GM18870 (cell line): ENCODE measurements at regions not wholly inside any gene's neighbourhood (a gene's known extent, or its start where the extent isn't known, plus 50 kb on each side); places are given as distances from the start of the nearest gene placed in this dataset.

ENCODE experiments used
- ATAC-seq: cut with Tn5 transposase; IDR thresholded peaks from one replicate; pipeline ENCODE4 v1.9.1; 2021; ENCODE audit warnings: moderate library complexity; ENCODE audit not compliant: unreplicated experiment

DNA sequence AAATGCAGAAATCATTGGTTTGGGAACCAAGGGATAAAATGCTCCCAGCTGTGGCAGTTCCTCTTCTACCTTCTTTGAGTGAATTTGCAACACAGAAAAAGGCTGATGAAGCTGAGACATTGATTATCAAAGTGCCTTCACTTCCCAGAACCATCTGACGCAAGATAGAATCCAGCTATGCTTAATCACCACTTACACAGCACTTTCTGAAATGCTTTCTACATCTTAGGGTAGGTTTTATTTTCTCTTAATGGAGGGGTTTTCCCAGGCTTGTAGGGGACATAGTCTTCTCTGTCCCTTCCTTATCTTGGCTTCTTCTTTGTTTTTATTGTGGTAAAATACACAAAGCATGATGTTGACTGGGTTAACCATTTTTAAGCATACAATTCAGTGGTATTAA, 332.6 kb upstream of the ZNF32 start:
- ATAC-seq, result no peak

DNA sequence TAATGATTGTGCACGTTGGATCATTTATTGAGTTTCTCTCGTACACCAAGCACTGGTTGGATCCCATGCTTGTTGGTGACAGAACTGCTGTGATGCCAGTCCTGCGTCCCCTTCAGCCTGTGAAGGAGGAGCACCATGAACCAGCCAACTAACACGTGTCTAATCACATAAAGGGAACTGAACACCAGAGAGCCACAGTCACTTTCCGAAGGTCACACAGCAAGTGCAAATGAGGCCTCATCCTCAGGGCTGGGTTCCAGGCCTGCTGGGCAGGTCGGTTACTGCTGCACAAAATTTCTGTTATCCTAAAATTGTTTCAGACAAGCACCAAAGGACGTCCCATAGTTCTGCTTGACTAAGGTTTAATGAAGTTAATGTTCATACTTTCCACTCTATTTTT, 332.0 kb upstream of the ZNF32 start:
- ATAC-seq, result no peak

DNA sequence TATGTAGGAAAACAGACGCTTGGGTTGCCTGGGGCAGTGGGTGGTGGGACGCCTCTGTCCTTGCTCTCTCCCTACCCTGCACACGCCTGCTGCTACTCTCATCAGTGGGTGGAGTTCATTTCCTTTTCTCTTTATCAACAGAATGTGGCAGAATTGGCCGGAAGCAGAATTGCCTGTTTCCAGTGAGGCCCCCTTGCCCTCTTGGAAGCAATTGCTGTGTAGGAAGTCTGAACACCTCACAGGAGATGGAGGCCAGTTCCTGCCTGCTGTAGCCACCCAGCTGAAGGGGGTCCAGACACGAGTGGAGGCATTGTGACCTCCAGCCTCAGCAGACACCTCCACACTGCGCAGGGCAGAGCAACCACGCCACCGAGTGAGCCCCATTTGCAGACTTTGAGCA, 331.6 kb upstream of the ZNF32 start:
- no peak for ATAC-seq

DNA sequence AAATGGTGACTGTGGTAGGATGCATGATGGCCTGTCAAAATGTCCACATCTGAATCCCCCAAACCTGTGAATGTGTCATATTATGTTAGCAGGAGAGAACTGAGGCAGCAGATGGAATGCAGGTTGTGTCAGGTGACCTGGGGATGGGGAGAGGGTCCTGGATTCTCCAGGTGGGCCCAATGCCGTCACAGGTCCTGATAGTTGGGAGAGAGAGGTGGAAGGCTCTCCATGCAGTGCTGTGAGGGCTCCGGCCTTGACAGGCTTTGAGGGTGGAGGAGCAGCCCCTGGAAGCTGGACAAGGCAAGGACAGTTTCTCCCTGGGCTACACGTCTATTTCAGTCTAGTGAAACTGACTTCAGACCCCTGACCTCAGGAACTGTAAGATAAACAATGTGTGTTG, 330.9 kb upstream of the ZNF32 start:
- no peak for ATAC-seq

DNA sequence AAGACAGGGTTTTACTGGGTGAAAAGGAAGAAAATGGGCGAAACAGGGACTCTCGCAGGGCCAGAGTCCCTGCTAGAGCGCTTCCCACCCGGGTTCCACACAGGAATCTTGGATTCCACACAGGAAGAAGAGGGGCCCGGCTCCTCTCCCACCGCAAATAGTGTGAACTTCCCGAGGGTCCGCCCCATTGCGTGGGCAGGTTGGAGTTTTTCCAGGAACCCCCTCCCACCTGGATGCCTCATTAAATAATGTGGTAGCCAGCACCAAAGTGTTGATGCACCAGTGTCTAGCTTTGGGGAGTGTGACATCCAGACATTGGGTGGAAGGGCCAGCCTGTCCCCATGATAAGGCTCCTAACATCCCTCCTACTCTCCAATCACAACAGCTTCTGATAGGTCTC, 330.3 kb upstream of the ZNF32 start:
- ATAC-seq, result no peak

DNA sequence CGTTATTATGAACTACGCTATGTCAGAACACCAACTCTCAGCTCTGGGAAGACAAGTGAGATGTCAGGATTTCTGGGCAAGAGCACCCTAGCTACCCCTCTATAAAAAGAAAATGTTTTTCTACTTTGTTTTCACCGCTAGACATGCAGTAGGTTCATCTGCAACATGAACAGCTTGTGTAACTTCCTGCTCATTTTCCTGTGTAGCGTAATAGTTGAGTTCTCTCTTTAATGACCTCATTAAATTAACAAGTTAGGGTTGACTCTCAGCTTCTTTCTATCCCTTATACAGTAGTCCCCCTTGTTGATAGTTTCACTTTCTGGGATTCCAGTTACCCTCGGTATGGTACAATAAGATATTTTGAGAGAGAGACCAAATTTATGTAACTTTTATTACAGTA, 329.4 kb upstream of the ZNF32 start:
- no peak for ATAC-seq

DNA sequence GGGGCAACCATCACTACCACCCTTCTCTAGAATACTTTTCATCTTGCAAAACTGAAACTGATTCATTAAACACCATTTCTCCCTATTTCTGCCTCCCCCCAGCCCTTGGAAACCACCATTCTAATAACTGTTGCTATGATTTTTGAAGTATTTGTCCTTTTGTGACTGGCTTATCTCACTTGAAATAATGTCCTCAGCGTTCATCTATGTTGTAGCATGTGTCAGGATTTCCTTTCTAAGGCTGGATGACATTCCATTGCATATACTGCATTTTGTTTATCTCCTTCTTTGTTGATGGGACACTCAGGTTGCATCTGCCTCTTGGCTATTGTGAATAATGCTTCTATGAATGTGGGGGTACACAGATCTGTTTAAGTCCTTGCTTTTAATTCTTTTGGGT, 327.6 kb upstream of the ZNF32 start:
- ATAC-seq, result no peak

DNA sequence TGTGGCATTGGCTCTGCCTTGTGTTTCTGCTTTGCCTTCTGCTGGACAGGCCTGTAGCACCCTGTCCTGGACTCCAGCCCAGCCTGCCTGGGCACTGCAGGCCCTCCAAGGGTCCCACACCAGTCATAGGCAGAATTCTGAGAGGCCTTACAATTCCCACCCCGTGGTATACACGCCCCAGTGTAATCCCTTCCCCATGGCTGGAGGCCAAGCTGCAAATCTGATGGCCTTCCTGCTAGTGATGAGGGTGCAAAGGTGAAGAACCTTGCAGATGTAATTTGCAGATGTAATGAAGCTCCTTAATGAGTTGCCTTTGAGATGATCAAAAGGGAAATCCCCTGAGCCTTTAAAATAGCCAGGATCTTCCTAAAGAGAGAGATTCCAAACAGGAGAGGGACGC, 325.1 kb upstream of the ZNF32 start:
- no peak for ATAC-seq

DNA sequence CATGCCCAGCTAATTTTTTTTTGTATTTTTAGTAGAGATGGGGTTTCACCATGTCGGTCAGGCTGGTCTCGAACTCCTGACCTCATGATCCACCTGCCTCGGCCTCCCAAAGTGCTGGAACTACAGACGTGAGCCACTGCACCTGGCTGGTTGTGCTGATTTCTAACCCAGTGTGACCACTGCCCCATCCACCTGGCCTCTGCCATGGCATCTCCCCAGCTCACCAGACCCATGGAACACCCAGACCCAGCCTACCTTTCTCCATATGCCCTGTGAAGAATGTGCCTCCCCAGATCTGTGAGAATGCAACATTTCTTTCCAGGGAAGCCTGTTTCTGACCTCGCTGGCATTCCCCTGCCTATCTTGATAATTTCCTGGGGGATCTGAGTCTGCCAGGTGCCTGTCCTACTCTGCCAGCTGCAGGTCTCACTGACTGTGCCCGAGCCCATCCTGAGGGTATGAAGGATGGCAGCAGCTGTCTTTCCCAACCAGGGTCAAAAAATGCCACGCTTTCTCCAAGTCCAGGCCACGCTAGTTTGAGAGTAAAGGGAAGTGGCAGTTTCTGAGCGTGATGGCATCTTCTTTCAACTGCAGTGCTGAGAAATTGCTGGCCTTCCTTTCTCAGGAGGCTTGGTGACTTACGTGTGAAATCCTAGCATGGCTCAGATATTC, 324.4 kb upstream of the ZNF32 start:
- ATAC-seq, result no peak

DNA sequence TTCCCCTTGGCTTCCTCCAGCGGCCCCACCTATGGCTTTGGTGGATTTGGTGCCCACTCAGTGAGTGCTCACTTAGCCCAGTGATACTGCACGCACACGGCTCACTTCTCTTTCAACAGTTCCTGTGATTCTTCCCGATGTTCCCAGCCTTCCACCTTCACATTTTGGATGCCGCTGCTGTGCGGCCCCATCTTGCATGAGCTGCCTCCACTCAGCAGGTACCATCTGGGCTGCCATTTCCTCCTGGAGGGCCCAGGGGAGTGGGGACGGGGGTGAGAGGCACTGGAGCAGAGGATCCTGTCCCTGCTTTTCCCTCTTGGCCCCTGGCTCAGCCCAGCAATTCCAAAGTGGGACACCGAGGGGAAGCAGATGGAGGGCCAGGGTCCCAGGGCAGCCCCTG, 323.3 kb upstream of the ZNF32 start:
- no peak for ATAC-seq

DNA sequence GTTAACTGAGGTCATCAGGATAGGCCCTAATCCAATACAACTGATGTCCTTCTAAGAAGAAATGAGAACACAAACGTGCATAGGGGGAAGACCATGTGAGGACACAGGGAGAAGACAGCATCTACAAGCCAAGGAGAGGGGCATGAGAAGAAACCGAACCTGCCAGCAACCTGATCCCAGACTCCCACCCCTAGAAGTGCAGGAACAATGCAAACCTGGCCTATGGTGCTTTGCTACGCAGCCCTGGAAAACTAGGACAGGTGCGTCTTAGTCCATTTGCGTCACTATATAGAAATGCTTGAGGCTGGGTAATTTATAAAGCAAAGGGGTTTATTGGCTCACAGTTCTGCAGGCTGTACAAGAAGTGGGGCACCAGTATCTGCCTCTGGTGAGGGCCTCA, 322.6 kb upstream of the ZNF32 start:
- ATAC-seq, result no peak

DNA sequence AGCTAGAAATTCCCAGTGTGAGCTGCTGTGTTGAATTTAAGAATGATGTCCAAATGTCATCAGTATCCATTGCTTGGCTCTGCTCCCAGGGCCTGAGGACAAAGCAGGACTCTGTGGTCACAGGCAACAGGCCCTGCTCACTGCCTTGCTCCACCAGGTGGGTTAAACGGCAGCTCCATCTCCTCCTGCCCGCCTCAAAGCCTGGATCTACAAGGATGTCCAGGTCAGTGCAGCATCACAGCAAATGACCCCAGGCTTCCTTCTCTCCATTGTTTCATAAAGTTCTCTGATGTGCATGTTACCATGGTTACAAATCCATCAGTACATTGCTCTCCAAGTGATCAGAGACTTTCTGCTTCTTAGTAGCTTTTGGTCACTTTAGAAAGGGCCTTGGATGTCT, 322.0 kb upstream of the ZNF32 start:
- ATAC-seq, result no peak

DNA sequence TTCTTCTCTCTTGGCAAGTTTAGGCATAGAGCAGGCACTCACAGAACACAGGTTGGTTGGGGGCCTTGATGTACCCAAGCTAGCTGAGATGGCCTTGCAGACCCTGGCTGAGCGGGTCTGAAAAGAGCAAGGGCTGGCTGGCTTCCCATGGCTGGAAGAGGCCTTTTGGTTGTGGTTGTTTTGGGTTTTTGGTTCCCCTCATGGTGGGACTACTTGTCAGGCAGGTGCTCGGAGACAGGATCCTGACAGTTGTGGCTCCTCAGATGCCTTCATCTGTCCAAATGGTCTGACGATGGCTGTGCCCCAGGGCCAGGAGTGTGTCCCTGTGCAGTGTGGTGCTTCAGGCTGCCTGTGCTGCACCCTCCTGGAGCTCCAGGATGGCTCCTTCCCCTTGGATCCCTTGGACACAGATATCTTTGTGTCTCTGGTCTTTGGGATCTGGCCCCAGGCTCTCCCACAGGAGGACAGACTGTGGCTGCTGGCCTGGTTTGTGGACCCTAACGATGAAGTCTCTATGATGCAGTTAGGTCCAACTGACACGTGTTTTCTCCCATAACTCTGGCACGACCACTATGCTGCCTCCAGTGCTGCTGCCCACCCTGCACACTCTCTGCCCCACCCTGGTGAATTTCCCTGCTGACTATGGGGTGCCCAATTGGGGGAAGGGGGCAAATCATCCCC, 321.5 kb upstream of the ZNF32 start:
- ATAC-seq, result no peak

DNA sequence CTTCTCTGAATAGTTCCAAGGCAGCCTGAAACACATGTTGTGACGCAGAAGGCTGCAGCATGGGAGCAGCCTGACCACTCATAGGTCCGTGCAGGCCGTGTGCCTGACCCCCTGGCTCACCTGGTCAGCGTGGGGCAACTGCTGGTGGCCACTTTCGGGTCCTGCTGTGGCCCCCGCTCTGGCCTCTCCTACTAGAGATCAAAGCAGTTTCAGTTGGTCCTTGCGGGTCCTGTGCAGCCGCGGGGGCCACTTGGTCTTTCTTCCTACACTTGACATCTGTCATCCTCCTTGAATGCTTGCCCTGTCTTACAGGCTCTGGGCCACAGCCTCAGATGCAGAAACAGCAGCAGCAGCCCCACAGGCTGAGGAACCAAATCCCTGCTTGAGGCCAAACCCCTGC, 320.8 kb upstream of the ZNF32 start:
- no peak for ATAC-seq

DNA sequence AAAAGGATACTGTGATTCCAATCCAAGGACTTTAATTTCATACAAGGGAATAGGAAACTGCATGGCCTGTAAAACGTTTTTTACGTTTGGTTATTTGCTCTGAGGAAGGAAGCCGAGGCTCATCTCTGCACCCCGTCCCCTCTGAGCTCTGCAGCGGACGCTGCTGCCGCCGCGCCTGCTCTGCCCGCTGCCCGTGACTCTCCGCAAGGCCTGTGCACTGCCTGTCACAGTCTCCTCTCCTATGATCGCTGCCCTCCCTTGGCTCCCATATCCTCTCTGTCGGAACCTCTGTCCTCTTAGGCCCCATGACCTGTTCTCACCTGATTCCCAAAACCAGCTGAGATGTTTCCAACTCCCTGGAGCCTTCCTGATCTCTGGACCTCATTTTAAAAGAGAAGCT, 320.3 kb upstream of the ZNF32 start:
- no peak for ATAC-seq

DNA sequence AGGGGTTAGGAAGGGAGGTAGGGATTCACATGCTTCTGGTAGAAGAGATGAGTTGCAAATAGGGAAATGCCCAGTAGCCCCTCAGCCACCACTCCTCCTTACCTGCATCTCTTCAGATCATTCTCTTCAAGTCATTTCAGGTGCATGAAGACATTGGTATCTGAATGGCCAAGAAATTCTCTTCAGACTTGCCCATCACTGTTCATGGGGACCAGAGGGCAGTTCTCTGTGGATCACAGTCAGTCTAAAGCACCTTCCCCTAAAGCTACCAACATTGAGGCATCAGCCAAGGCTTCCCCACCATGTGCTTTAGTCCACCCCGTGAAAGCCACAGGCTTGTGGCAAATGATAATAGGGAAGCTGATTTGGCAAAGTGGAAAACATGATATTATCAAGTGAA, 319.4 kb upstream of the ZNF32 start:
- no peak for ATAC-seq

DNA sequence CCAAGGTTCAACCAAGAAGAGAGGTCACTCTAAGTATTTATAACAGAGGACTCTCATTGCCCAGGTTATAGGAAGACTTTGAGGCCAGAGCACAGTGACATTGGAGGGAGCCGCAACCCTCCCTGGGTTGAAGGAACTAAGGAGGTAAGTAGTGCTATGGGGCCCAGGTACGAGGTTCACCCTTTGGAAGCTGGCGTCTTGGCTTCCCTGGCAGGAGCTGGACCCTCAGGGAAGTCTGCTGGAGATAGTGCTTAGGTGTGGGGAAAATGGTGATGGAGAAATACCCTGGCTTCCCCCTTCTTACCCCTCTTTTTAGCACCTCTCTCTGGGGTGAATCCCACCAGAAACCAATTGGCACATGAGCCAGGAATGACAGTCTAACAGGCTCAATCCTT, 317.9 kb upstream of the ZNF32 start:
- ATAC-seq, result no peak

DNA sequence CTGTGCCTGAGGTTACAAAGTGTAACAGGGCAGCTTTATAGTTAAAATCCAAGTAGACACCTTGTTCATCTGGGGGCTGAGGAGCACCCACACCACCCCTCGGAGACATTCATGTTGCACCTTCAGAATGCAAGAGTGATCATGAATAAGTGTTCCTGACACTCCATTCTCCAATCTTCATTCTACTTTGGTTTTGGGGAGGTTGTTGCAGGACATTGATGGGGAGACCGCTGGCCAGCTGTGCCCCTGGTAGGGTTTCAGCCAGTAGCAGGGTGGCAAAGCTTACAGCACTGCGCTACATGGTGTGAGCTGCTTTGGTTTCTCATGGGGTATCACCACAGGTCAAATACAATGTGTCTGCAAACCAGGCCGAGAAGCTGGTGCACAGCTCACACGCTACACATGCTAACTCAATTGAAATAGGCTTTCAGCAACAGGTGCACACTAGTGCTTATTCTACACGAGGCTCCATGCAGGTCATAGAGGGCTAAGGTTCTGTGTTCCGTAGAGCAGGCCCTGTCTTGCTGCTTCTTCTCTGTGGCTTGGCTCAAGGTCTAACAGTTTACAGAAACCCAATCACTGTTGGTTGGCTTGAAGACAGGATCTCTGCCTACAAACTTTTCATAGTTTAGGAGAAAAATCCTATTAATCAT, 317.4 kb upstream of the ZNF32 start:
- ATAC-seq, result no peak

DNA sequence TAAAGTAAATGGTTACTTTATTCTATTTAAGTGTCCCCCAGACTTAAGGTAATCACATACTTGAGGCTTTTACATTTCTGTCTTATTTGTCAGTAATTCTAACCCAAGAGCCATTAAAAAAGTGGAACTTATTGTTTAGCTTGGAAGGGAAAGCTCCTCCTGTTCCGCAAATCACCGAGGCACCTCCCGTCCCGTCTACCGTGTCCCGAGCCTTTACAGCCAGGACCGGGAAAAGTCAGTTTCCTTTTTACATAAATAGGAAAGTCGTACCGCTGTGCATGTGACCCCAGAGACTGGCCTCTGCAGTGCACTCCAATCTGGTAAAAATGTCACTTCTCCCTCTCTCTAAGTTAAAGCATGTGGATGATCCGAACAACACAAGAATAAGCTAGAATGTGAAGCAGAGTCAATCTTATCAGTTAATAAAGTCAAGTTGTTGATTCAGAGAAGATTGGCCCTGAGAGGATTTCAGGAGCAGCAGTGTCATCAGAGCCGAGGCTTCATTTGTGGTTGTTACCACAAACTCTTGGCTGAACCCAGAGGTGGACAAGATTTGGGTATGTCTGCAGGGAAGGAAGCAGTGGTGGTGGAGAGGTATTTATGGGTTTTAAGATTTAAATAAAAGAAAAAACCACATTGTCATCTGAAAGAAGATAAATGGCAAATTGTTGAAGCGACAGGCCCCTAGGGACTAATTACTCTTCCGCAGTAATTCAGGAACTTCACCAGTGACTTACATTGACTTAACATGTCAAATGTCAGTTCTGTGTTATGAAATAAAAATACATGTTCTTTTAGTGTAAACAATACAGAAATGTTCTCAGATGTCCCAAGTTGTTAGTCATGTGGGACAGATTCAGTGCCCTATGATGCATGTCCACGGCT, 316.6 kb upstream of the ZNF32 start:
- ATAC-seq, result no peak

DNA sequence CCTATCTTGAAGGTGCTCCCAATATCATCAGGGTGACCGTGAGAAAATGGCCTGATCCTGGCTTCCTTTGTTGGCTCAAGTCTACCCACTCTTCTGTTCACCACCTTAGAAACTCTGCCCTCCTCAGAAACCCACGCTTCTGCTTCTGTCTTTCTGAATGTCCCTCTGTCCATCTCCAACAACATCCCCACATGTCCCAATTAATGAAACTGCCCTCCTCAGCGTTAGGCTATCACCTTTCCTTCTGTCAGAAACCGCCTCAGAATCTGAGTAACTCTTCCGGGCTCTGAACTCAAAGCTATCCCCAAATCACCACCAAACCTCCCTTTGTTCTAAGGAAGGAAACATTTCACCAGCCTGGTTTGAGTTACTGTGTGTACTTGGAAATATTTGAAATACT, 315.8 kb upstream of the ZNF32 start:
- no peak for ATAC-seq

DNA sequence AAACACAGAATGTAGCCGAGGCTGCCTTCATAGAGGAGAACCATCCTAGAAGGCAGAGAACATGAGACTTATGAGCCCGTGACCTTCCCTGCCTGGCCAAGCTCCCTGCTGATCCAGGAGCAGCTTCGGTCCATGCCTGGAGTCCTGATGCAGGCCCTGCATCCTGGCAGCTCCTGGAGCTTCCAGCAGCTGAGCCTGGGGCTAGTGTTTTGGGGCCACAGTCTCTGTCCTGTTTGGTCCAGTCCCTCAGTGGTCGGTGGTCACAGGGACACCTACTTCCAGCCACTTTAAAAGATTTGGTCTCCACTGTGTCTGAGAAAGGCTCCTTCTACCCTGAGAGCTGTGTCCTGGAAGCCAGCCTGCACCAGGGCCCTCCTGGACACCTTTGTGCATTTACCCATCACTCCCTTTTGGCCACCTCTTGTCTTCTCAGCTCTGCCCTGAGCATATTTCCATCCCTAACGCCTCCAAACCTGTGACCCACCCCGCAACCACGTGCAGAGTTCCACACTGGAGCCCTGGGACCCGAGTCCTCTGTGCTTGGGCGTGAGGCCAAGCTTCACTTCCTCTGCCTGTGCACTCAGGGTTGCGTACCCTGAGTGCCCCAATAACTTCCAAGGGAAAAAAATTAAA, 315.2 kb upstream of the ZNF32 start:
- ATAC-seq, result no peak
